Osteoblast (primary cell): ENCODE measurements at regions not wholly inside any gene's neighbourhood (a gene's known extent, or its start where the extent isn't known, plus 50 kb on each side); places are given as distances from the start of the nearest gene placed in this dataset.

Experiments
- DNase-seq: peaks from one replicate; pipeline ENCODE4 v3.0.0; 2011; ENCODE audit warnings: low spot score, mixed read lengths; ENCODE audit not compliant: insufficient read length; ENCODE audit errors: missing footprints
- H2AFZ ChIP-seq: 2 replicates; pipeline ENCODE4 v1.6.0; 2011; ENCODE audit warnings: mild to moderate bottlenecking, low read length
- H3K27ac ChIP-seq: 2 replicates; pipeline ENCODE4 v1.5.1; 2011; ENCODE audit warnings: mild to moderate bottlenecking, low read depth, low read length, moderate library complexity
- H3K27me3 ChIP-seq: 2 replicates; pipeline ENCODE4 v1.6.0; 2012; ENCODE audit warnings: mild to moderate bottlenecking, control low read depth, inconsistent platforms, low read length, moderate library complexity; ENCODE audit not compliant: insufficient read depth
- H3K36me3 ChIP-seq: 2 replicates; pipeline ENCODE4 v1.5.1; 2011; ENCODE audit warnings: mild to moderate bottlenecking, low read length, control low read depth, moderate library complexity; ENCODE audit not compliant: insufficient read depth
- H3K4me1 ChIP-seq: 2 replicates; pipeline ENCODE4 v1.5.1; 2011; ENCODE audit warnings: mild to moderate bottlenecking, low read length, control low read depth, moderate library complexity; ENCODE audit not compliant: insufficient read depth
- H3K4me2 ChIP-seq: 2 replicates; pipeline ENCODE4 v1.6.0; 2011; ENCODE audit warnings: mild to moderate bottlenecking, low read length; ENCODE audit not compliant: insufficient read depth
- H3K4me3 ChIP-seq: fragments of 200-600 bp; sonication (generic); 3 replicates; pipeline ENCODE4 v1.5.1; 2012; ENCODE audit warnings: mild to moderate bottlenecking, low read length, inconsistent platforms; ENCODE audit not compliant: insufficient read depth
- H3K79me2 ChIP-seq: 2 replicates; pipeline ENCODE4 v1.6.0; 2012; ENCODE audit warnings: mild to moderate bottlenecking, low read length, control low read depth, inconsistent platforms; ENCODE audit not compliant: insufficient read depth
- H3K9me3 ChIP-seq: 2 replicates; pipeline ENCODE4 v1.5.1; 2011; ENCODE audit warnings: low read depth, low read length, control low read depth
- H4K20me1 ChIP-seq: 2 replicates; pipeline ENCODE4 v1.6.0; 2012; ENCODE audit warnings: mild to moderate bottlenecking, low read length, control low read depth; ENCODE audit not compliant: insufficient read depth
- TF ChIP-seq, protein P1 (sequence below): IDR thresholded peaks from 2 replicates; pipeline ENCODE4 v1.5.1; 2011; ENCODE audit warnings: mild to moderate bottlenecking, low read depth, low read length, moderate library complexity; ENCODE audit errors: extremely low read depth

GRCh38 chr11:69978841-69979614, 99.1 kb upstream of the ANO1 start:
- H3K9me3 ChIP-seq, result no peaks in the 10 kb centered on the region
- no peaks in the 10 kb centered on the region for H3K4me1 ChIP-seq
- no peaks in the 10 kb centered on the region for H4K20me1 ChIP-seq
- H3K4me2 ChIP-seq, result no peak overlapping the region
- no peaks in the 10 kb centered on the region for H3K79me2 ChIP-seq
- TF ChIP-seq, protein P1, sequence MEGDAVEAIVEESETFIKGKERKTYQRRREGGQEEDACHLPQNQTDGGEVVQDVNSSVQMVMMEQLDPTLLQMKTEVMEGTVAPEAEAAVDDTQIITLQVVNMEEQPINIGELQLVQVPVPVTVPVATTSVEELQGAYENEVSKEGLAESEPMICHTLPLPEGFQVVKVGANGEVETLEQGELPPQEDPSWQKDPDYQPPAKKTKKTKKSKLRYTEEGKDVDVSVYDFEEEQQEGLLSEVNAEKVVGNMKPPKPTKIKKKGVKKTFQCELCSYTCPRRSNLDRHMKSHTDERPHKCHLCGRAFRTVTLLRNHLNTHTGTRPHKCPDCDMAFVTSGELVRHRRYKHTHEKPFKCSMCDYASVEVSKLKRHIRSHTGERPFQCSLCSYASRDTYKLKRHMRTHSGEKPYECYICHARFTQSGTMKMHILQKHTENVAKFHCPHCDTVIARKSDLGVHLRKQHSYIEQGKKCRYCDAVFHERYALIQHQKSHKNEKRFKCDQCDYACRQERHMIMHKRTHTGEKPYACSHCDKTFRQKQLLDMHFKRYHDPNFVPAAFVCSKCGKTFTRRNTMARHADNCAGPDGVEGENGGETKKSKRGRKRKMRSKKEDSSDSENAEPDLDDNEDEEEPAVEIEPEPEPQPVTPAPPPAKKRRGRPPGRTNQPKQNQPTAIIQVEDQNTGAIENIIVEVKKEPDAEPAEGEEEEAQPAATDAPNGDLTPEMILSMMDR, result no peak
- H2AFZ ChIP-seq, result no peak overlapping the region
- no peak overlapping the region for H3K4me3 ChIP-seq
- H3K27me3 ChIP-seq, result peaks cover 35% of the 10 kb centered on the region
- H3K36me3 ChIP-seq, result no peaks in the 10 kb centered on the region
- DNase-seq, result no peak
- no peak overlapping the region for H3K27ac ChIP-seq

GRCh38 chr11:69979632-69980031, 98.5 kb upstream of the ANO1 start:
- TF ChIP-seq, protein P1, result no peak
- Histone ChIP-seq H3K79me2 (no peaks in the 10 kb centered on the region), H3K36me3 (no peaks in the 10 kb centered on the region), H3K27ac (no peak overlapping the region), H3K27me3 (peaks cover 41% of the 10 kb centered on the region), H4K20me1 (no peaks in the 10 kb centered on the region), H3K9me3 (no peaks in the 10 kb centered on the region), H2AFZ (no peak overlapping the region), H3K4me3 (no peak overlapping the region), H3K4me1 (no peaks in the 10 kb centered on the region), H3K4me2 (no peak overlapping the region)
- peak; percentile 78 for DNase-seq

DNA sequence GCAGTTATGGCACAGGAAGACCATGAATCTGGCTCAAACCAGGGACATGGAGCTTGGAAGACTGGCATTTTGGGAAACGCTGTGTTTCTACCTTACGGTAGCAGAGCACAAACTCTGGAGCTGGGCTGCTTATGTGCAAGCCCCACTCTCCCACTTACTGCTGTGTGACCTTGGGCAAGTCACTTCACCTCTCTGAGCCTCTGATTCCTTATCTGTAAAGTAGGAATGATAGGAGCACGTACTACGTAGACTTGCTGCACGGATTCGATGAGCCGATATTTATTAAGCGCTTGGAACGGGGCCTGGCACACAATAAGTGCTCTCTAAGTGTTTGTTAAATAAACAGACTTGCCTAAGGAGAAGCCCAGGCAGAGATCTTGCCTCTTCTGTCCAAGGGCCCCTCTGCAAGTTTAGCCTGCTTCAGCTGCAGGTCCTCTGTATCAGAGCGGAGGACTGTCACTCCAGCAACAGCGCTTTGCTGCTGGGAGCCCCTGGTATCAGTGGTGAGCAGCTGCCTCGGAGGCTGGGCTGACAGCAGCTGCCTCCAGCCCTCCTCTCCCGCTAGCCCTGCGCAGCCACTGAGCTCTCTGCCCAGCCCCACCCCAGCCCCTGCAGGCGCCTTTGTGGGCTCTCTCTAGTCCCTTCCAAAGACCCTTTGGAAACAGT, 96.9 kb upstream of the ANO1 start:
- TF ChIP-seq, protein P1, result no peak
- H3K9me3 ChIP-seq, result no peaks in the 10 kb centered on the region
- H3K79me2 ChIP-seq, result no peaks in the 10 kb centered on the region
- no peak for DNase-seq
- no peaks in the 10 kb centered on the region for H3K36me3 ChIP-seq
- no peak overlapping the region for H2AFZ ChIP-seq
- no peak overlapping the region for H3K4me3 ChIP-seq
- H3K27ac ChIP-seq, result no peak overlapping the region
- no peak overlapping the region for H3K4me2 ChIP-seq
- peaks cover 57% of the 10 kb centered on the region for H3K27me3 ChIP-seq
- H4K20me1 ChIP-seq, result no peaks in the 10 kb centered on the region
- H3K4me1 ChIP-seq, result no peaks in the 10 kb centered on the region

DNA sequence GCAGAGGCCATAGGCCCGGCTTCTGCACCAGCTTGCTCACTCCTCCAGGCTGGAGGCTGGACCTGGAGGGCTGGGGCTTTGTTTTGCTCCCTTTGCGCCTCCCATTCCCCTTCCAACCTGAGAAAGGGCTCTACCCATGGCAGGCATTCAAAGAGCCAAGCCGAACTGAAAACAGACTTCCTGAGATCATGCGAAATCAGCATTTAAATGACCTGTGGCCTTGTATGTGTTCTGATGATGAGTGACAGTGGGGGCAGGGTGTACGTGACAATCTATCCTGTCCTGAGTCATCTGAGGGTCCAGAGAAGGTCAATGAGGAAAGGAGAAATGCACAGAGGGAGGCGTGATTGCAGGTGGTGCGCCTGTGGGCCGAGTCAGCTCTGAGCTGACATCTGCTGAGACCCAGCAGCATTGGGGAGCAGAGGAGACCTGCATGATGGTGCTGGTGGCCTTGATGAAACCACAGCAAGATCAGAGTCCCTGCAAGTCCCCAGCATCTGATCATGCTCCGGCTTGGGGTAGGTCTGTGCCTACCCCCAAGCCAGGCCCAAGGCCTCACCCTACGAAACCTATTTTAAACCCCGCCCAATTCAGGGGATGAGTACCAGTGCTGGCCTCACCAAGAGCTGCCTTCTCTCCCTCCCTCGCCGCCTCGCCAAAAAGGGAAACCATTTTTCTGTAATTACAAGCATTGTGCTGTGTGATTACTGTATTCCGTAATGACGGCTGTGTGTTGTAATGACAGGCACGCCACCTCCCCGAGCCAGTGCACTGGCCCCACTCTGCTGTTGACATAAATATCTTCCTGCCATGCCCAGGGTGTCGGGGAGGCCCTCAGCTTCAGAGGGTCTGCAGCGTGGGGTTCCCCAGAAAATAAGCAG, 95.2 kb upstream of the ANO1 start:
- no peaks in the 10 kb centered on the region for H4K20me1 ChIP-seq
- H3K36me3 ChIP-seq, result no peaks in the 10 kb centered on the region
- H3K4me1 ChIP-seq, result no peaks in the 10 kb centered on the region
- no peak overlapping the region for H3K4me2 ChIP-seq
- H3K4me3 ChIP-seq, result no peak overlapping the region
- no peak overlapping the region for H3K27ac ChIP-seq
- TF ChIP-seq, protein P1, result no peak
- H3K27me3 ChIP-seq, result peaks cover 67% of the 10 kb centered on the region
- H3K9me3 ChIP-seq, result no peaks in the 10 kb centered on the region
- DNase-seq, result no peak
- H3K79me2 ChIP-seq, result no peaks in the 10 kb centered on the region
- no peak overlapping the region for H2AFZ ChIP-seq
